Fibroblast of villous mesenchyme (primary cell): ENCODE measurements at regions not wholly inside any gene's neighbourhood (a gene's known extent, or its start where the extent isn't known, plus 50 kb on each side); places are given as distances from the start of the nearest gene placed in this dataset.
A peak's percentile ranks its signal among the peaks of the same experiment; 100 is the strongest.

Source experiments
- DNase-seq: peaks from one replicate; pipeline ENCODE4 v3.0.0-alpha.2; 2010; ENCODE audit warnings: low read depth
- H3K4me3 ChIP-seq: 2 replicates; pipeline ENCODE4 v1.5.1; 2011; ENCODE audit warnings: low read depth, mild to moderate bottlenecking, low read length
- CTCF ChIP-seq: IDR thresholded peaks from 2 replicates; pipeline ENCODE4 v1.5.1; 2012; ENCODE audit warnings: low read depth, mild to moderate bottlenecking, low read length; ENCODE audit not compliant: insufficient read depth

GRCh38 chr5:56615361-56616153, 199.8 kb upstream of the MAP3K1 start:
- H3K4me3 ChIP-seq, result no peak overlapping the region
- peak; percentile 81 for DNase-seq
- TF ChIP-seq CTCF, result no peak

GRCh38 chr5:56612759-56613158, 202.6 kb upstream of the MAP3K1 start:
- H3K4me3 ChIP-seq, result no peak overlapping the region
- no peak for DNase-seq
- no peak for TF ChIP-seq CTCF

GRCh38 chr5:56612353-56612752, 203.0 kb upstream of the MAP3K1 start:
- no peak for TF ChIP-seq CTCF
- no peak overlapping the region for H3K4me3 ChIP-seq
- no peak for DNase-seq

GRCh38 chr5:56610093-56610698, 205.2 kb upstream of the MAP3K1 start:
- H3K4me3 ChIP-seq, result no peak overlapping the region
- no peak for TF ChIP-seq CTCF
- DNase-seq, result no peak

GRCh38 chr5:56608217-56608925, 207.0 kb upstream of the MAP3K1 start:
- no peak overlapping the region for H3K4me3 ChIP-seq
- TF ChIP-seq CTCF, result no peak
- peak; percentile 33 for DNase-seq

- no peak for TF ChIP-seq CTCF
- peak; percentile 43 for DNase-seq
These were observed 207.8 kb upstream of the MAP3K1 start for GRCh38 chr5:56607551-56607950.

More at GRCh38 chr5:56607551-56607950, 207.8 kb upstream of the MAP3K1 start:
- no peak overlapping the region for H3K4me3 ChIP-seq
